ENCODE measurements at regions not wholly inside any gene's neighbourhood (a gene's known extent, or its start where the extent isn't known, plus 50 kb on each side); places are given as distances from the start of the nearest gene placed in this dataset.

DNA sequence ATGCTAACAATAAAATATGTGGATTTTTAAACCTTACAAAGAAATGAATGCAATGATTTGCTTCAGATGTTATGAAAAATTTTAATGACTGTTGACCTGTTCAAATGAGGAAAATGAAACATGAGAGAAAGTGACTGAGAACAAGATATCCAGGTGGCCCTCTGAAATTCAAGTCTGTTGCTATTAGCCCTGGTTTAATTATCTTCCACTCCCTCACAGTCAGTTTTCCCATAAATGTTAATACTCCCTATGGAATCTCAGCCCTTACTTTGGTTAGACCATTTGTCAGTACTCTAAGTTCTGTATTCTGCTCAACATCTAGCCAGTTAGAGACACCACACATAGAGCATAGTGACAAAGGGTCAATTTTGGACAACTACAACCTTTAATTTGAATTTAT, 327.8 kb downstream of the PDGFC start:
- no peak for DNase-seq (ENCODE audit: low spot score)

DNA sequence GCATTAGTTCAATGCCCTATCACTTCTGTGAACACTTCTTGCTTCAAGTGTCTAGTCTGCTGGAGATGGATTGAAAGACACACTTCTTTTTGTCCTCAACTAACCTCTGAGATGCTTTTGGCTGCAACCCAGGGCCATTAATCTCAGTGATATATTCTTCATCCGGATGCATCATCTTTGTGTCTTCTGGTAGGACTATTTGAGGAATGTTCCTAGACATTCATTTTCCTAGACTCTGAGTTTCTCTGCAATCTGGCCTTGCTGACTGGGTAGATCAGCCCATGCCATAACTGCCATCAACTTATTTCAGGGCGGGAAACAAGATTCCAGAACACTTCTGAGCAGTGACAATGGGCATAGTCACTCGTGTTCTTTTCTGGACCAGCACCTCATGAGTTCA, 329.4 kb downstream of the PDGFC start:
- DNase-seq (ENCODE audit: low spot score) = peak; percentile 11

DNA sequence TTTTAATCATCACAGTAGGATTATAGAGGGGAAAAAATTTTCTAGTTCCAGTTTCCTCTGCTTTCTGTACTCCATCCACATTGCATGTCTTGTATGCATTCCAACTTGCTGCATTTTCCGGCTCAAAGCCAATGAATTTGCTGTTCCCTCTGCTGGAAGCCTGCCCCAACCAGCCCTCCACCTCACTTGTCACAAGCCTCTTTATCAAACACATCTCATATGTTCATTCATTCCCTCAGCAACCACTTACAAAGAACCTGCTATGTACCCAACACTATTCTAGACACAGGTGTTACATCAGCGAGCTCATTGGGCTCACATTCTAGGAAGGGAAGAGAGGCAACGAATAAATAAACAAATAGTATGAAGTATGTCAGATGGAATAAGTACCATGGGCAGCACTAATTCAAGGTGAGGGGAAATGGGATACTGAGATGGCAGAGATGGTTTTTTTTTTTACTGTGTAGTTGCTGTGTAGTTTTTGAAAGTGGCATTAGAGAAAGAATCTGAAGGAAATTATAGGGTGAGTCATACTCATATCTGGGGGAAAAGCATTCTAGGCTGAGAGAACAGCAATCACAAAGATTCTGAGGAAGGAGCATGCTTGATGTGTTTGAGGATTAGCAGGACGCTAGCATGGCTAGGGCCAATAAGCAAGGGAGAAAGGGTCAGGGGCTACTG, 332.5 kb downstream of the PDGFC start:
- DNase-seq (ENCODE audit: low spot score) = no peak

DNA sequence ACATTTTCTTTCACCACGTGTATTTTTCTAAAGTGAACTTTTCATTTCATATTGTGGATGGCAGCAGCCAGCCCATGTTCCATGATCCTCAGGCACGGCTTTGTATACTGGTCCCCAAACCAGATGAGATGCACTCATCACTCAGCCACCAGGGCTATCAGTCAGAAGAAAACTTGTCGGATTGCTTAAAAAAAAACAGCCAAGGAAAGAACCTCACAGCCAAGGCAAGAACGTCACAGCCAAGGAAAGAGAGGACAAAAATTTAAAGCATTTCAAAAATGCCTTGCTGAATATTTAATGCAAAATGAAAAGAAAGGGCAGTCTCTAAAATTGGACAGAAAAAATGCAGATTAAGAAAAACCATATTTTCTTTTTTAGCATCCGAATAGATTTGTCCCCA, 333.3 kb downstream of the PDGFC start:
- no peak for DNase-seq (ENCODE audit: low spot score)

DNA sequence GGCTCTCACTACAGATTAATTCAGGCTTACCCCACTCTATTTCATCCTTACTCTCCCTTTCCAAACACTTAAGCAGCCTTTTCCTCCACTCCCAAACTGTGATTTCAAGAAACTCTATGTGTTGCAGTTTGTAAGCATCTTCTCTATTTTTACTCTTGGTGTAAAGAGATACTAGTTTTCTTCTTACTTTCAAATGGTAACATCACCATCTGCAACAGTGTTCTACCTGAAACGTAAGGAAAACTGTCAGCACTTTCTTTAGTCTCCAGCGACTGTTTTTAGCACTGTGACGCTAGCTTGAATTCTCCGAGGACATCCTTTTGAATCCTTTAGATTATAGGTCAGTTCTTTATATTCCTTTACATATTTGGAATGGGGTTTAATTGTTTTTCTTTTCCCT, 335.2 kb downstream of the PDGFC start:
- no peak for DNase-seq (ENCODE audit: low spot score)

DNA sequence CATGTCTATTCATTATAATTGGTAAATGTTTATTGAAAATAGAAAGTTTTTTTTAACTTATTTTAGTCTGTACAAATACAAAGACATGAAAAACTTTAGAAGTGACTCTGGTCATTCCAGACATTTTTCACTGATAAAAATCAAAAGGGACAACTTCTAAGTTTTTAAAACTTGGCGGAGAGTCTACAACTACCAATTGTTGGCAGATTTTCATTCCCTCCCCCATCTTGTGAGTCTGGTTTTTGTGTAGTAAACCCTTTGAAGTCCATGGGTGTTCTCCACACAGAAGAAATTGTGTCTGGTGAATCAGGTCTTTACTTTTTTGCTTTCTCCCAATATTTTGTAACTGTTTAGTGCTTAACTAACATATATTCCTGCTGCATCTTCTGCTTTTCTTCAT, 336.5 kb downstream of the PDGFC start:
- no peak for DNase-seq (ENCODE audit: low spot score)

DNA sequence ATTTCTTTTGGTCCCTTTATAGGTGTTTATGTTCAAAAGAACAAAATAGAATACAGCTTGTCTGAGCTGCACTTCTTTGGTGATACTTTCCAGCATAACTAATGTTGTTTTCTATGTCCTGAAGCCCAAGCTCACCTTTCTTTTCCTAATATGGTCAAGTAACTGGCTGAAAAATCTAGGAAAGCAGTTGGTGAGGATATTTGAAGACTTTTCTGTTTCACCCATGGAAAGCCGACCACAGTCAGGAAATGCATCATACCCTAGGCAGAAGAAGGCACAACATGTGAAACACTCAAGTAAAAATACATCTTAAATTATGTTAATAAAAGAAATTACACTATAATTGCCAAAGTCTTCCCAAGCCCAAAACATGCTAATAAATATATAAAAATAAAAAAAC, 337.0 kb downstream of the PDGFC start:
- no peak for DNase-seq (ENCODE audit: low spot score)

DNA sequence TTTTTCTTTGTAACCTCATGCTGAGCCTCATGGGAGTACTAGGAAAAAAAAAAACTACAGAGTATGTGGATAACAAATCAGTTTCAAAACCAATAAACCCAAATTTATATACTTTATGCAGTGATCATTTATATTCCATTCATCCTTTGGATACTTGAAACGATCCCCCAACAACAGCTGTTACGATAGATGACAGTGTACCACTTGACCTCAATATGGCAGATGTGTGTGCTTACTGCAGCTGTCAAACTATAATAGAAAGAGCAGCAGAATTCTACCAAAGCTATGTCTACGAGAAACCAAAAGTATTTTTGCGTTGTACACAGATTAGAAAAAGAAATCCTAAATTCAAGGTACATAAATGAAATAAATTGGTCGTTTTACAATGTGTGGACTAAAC, 337.8 kb downstream of the PDGFC start:
- no peak for DNase-seq (ENCODE audit: low spot score)

DNA sequence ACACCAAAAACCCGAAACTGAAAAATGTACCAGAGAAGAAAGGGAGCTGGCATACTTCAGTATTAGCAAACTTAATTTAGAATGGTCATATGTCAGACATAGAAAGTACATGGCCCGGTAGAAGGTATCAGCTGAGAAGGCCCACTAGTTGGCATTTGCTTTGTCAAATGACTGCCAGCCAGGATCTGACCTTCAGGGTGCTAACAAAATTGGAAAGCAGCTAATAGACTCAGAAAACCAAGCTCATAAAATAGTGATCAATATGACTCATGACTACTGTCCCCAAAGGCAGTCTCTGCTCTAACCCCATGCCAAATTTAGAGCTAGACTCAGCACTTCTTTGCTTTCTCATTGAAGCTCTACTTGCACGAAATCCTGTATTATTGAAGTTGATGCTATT, 342.7 kb downstream of the PDGFC start:
- no peak for DNase-seq (ENCODE audit: low spot score)

DNA sequence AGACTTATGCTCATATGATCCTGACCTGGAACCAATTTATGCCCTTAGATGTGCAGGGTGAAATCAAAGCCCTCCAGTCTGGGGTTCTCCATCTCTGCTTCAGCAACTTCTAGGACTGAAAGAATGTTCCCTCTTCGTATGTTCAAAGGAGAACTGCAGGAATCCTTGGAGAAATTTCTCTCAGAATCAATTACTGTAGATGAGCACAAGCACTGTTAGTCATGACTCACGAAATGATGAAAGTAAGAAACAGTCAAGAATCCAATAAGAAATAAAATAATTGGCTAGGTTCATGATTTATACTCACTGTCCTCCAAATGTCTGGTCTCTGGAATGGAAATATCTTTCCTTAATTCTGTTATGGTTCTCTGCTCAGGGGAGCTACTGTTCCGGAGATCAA, 348.2 kb downstream of the PDGFC start:
- no peak for DNase-seq (ENCODE audit: low spot score)

DNA sequence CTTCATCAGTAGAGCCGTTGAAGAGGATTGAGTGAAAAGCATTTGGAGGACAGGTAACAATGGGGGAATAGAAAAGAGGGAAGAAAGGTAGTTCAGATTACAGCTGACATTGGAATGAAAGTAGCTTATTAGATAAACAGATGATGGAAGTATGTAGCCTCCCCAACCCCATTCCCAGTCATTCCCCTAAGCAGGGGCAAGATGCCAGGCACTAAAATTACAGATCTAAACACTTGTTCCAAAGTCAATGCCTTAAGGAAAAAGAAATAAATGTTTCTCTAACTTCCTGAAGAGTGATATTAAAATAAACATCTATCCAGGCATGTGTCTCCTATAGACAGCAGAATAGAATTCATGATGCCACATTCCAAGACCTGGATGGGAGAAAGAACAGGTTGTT, 350.8 kb downstream of the PDGFC start:
- no peak for DNase-seq (ENCODE audit: low spot score)

DNA sequence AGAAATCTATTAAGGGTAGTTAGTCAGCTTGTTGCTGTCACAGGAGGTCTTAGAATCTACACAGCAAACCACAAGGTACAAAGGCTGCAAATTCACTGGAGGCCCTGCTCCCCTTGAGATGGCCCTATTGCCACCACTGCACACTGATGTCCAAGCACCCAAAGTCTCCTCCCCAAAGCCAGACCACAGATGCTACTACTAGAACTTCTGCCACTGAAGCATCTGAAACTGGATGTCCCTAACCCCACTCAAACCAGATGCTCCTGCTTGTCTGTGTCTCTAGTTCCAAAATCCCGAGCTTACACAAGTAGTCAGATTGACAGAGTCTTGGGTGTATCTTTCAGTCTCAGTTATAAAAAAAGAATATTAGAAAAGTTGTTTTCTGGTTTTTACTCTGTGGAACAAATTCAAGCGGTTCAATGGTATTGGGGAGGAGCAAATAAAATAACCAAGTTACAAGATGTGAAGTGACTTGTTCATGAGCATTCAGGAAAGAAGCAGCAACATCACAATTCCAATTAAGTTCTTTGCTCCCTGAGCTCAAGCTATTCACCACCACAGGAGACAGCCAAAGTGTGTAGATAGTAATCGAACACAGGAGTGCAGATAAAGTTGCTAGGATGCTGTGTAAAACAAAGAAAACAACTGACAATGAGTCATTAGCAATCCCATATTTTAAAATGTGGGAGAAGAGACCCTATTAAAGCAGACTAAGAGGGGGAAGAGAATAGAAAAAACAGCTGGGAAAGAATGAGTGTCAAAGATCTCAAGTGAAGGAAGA, 352.3 kb downstream of the PDGFC start:
- no peak for DNase-seq (ENCODE audit: low spot score)

DNA sequence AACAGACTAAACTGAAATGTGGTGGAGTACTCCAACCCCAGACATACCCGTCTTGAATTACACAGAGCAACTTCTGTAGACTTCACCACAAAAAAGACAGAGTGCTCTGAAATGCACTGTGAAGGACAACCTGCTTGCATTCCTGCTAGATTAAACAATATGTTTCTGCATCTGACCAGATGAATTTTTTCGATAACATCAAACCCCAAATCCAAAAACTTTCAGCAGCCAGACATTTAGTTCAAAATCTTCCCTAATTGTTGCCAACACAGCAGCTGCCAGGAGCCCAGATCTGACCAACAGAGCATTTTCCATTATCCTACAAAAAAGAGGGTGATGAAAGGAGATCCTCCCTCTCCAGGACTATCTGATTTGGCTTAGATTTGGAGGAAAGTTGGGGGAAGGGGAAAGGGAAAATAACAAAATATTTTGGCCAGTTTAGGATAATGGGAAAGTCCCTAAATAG, 356.5 kb downstream of the PDGFC start:
- no peak for DNase-seq (ENCODE audit: low spot score)

DNA sequence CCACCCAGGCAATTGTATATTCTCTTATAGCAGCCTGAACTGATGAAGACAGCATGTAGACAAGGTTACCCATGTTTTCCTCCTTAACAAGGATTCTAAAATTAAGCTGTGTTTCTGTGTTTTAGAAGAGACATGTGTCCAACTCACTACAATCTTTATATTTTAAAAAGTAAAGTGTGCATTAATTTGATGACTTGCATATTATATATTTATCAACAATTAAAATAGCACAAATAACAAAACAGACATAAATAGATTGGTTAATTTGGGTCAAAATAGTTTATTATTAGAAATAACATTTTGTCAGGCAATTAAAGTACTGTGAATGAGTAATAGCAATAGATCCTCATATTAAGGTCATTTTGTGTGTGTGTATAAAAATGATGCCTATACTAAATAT, 357.1 kb downstream of the PDGFC start:
- no peak for DNase-seq (ENCODE audit: low spot score)

DNA sequence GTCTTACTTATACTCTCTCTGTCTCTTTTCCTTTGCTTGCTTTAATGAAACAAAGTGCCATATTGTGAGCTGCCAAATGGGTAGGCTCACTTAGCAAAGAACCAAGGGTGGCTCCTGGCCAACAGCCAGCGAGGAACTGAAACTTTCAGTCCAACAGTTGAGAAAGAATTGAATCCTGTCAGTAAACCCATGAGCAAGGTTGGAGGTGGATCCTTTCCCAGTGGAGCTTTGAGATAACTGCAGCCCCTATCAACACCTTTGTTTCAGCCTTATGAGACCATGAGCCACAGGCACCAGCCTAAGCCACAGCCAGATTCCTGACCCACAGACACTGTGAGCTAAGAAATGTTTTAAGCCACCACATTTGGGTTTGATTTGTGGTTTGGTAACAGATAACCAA, 362.2 kb downstream of the PDGFC start:
- DNase-seq (ENCODE audit: low spot score) = no peak

DNA sequence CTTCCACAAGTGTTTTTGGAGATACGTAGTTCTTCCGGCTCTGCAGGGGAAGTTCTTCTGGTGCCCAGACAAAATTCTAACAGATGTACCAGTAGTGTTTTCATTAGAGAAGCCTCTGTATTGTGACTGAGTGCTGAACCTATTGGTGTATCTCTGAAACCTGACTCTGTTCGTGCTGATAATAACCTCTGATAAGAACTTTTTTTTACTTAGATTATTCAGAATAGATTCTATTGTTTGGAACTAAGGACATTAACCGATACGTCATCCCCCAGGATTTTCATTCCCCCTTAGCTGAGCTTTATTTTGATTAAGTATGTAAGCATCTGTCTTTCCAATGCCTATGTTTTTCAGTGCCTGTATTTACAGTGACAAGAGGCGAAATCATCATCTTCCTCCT, 362.9 kb downstream of the PDGFC start:
- DNase-seq (ENCODE audit: low spot score) = no peak

DNA sequence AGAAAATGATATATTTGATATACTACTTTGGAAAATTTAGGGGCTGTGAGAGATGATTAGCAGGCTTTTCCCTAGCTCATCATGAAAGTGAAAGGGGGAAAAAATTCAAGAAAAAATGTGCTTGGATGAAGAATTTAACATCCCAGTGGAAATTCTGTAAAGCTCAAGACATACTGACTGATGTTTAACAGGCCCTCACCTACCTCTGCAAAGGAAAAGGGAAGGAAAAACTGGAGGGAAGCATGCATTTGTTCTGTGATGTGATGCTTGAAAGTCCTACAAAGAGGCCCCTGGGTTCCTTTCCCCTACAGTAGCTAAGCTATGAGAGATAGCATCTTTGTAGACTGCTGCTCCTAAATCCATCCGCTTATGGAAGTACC, 364.1 kb downstream of the PDGFC start:
- DNase-seq (ENCODE audit: low spot score) = no peak

DNA sequence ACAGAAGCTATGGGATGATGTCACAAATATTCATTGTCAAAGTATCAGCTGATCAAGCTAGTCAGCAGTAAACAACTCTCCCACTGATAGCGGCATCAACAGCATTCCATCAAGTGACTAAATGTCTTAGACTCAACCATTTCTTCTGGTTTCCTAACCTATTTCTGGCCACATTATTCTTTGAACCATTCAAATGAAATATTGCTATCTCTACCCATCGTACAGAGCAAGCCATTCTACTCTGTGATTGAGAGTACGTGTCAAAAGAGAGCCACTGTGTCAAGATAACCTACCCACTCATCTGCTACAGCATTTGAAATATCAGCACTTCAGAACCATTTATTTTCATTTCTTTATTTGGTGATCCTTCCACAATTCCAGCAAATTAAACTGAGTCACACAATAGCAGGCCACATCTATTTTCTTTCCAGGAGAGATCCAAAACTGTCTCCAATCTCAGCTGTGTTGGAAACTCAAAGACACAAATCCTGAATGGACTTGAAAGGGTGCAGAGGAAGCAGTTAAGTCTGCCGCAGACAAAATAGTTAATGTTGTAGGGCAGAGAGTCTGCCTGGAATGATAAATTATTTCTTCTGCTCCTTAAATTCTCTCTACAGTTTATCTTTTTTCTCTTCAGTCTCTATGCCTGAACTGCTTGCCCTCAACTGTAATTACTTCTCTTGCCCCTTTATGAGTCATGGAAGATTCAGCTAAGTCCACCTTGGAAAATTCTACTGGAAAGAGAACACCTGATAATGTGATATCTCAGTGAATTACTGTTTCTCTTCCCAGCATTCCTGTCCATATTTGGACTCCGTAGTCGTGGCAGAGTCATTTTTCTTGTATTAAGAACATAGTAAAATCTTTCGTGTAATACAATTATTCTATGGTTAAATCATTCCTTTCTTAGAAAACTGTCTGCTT, 364.8 kb downstream of the PDGFC start:
- DNase-seq (ENCODE audit: low spot score) = no peak

DNA sequence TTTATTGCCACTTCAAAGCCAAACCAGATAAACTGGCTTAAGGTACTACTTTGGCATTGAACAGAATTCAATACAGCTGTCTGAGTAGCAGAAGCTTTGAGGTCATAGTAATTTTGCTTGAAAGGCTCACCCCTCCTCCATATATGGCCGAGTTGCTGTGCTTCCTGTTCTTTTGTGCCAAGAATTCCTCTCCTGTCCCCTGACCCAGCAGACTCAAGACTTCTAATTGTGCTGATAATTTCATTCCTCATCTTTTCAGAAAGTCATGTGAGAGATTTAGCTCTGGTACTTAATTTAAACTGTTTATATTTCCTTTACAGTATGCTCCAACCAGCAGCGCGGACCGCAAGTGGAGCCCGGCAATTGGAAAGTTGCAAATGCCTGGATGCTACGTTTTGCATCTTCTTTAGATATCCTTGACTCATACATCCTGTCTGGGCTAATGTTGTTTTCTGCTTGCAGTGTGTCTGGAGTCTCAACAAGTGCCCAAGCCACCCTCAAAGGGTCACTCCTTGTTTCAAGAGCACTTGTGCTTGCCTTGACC, 373.4 kb downstream of the PDGFC start:
- DNase-seq (ENCODE audit: low spot score) = no peak

DNA sequence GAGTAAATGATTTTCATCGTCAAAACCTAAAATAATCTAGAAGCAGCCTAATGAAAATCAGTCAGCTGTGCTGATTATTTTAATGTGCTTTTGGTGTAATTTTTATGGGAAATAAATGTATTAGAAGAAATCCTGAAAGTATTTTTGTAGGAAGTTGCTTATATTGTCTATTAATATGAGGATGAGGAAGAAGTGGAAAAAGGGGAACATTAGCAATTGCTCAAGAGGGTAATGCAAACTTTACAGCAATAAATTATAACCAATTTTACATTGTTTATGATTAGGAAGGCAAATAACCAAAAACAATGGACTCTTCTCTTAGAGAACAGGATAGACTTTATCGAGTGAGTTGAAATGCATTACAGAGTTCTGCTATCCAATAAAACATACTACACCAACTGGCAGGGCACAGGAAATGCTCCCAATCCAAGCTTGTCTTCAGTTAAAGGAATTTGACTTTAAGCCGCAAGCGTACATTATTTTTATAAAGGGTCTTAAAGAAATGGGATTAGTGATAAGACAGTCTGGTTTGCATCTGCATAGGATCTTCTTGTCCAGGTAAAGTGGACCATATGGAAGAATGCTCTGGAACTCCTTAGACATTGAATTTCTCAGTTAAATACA, 374.8 kb downstream of the PDGFC start:
- no peak for DNase-seq (ENCODE audit: low spot score)

DNA sequence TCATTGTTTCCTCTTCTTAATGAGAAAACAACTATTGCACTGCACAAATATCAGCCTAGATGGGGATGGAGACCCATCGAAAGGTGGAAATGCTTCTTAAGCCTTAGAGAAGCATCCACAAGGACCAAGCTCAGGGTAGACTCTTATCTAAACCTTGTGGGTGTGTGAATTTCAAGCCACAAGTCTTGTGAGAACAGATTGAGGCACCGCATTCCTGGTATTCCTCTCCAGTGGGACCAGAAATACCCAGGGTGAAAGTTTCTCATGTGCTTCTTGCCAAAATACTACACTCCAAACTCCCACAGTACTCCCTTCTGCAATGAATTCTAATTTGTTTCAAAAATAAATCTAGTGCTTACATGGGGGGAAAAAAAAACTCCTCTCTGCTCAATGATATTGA, 375.6 kb downstream of the PDGFC start:
- DNase-seq (ENCODE audit: low spot score) = no peak

DNA sequence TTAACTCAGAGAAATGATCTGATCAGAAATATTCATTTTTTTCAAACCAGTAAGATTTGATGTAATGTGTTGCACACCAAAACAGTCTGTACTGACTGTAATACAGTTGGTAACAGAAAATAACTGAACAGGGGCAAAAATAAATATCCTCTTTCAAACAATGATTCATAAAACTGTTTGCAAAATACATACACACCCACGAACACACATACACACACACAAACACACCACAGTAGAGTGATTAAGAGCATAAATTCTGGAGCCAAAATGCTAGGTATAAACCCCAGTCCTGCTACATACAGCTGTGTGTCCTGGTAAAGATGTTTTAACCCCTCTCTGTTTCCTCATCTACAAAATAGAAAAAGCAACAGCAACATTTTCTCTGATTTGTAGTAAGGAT, 376.6 kb downstream of the PDGFC start:
- DNase-seq (ENCODE audit: low spot score) = no peak

Data from COLO829 (cell line).